BLaER1 (cell line): ENCODE measurements at regions not wholly inside any gene's neighbourhood (a gene's known extent, or its start where the extent isn't known, plus 50 kb on each side); places are given as distances from the start of the nearest gene placed in this dataset.

Experiments used
- H3K27ac ChIP-seq: shearing (Covaris generic); formaldehyde crosslinking; 2 replicates; pipeline ENCODE4 v1.8.1; 2022
- H3K27me3 ChIP-seq: shearing (Covaris generic); formaldehyde crosslinking; 2 replicates; pipeline ENCODE4 v1.8.1; 2022
- H3K36me3 ChIP-seq: shearing (Covaris generic); formaldehyde crosslinking; 2 replicates; pipeline ENCODE4 v1.8.1; 2022
- H3K4me1 ChIP-seq: shearing (Covaris generic); formaldehyde crosslinking; 2 replicates; pipeline ENCODE4 v1.8.1; 2022
- H3K4me2 ChIP-seq: shearing (Covaris generic); formaldehyde crosslinking; 2 replicates; pipeline ENCODE4 v1.8.1; 2022
- H3K4me3 ChIP-seq: shearing (Covaris generic); formaldehyde crosslinking; 2 replicates; pipeline ENCODE4 v1.8.1; 2022
- H3K9ac ChIP-seq: shearing (Covaris generic); formaldehyde crosslinking; 2 replicates; pipeline ENCODE4 v1.8.1; 2022
- H3K9me3 ChIP-seq: shearing (Covaris generic); formaldehyde crosslinking; 2 replicates; pipeline ENCODE4 v1.8.1; 2022
- H4K20me1 ChIP-seq: shearing (Covaris generic); formaldehyde crosslinking; 2 replicates; pipeline ENCODE4 v1.8.1; 2022
- Cebpa-rat ChIP-seq: shearing (Covaris generic); IDR thresholded peaks from 2 replicates; pipeline ENCODE4 v1.8.1; 2022

DNA sequence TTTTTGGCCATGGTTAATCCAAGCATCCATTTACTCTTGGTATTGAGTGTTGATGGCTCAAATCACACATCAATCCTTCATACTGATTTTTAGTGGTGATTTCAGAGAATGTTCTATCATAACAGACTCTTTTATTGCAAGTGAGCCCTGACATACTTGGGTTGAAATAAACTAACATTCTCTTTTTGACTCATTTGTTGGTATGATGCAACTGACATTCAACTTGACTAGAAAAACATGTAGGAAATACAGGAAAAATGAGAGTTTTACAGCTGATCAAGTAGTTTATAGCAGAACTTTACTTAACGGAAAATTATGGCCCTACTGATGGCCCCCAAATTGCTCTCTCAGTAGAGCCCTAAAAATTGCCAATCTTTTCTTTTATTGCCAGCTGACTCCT is 173.9 kb upstream of the CD96 start:
- no peaks in the 10 kb centered on the region for H3K27me3 ChIP-seq
- TF ChIP-seq Cebpa-rat: no peak
- H3K36me3 ChIP-seq: no peaks in the 10 kb centered on the region

DNA sequence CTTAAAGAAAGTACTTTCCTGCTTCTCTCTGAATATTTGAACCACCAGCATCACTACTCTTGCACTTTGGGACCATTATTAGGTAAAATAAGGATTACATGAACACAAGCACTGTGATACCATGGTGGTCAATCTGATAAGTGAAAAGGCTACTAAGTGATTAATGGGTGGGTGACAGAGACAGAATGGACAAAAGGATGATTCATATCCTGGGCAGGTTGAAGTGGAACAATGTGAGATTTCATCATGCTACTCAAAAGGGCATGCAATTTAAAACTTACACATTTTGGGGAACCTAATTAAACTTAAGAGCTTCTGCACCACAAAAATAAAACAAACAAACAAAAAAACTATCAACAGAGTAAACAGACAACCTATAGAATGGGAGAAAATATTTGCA is 172.0 kb upstream of the CD96 start:
- no peaks in the 10 kb centered on the region for H4K20me1 ChIP-seq
- H3K4me3 ChIP-seq: no peak overlapping the region
- H3K27me3 ChIP-seq: no peaks in the 10 kb centered on the region
- no peaks in the 10 kb centered on the region for H3K36me3 ChIP-seq
- H3K4me1 ChIP-seq: no peaks in the 10 kb centered on the region
- no peak overlapping the region for H3K9ac ChIP-seq
- peaks cover 42% of the 10 kb centered on the region for H3K9me3 ChIP-seq
- no peak overlapping the region for H3K27ac ChIP-seq
- H3K4me2 ChIP-seq: no peak overlapping the region
- TF ChIP-seq Cebpa-rat: no peak

More for the DNA sequence above, 173.9 kb upstream of the CD96 start:
- Histone ChIP-seq H3K9ac (no peak overlapping the region), H4K20me1 (no peaks in the 10 kb centered on the region), H3K27ac (no peak overlapping the region), H3K4me1 (0 out of 2 replicates have a peak, but pooled peaks cover 6% of the 10 kb centered on the region), H3K4me2 (no peak overlapping the region), H3K4me3 (no peak overlapping the region), H3K9me3 (peaks cover 28% of the 10 kb centered on the region)

DNA sequence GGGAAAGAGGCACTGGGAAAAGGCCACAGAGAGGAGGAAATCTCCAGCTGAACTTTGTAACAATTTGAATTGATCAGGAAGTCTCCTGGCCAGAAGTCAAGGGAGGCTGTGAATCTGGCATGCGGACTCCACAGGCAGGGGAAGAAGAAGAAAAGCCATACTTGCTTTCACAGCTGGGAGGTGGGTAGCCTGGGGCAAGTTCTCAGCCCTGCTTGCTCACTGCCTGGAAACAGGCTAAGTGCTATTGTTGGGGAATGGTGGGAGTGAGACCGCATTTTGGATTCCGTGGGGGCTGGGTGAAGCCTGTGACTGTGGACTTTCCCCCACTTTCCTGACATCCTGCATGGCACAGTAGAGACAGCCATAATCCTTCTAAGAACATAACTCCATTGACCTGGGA is 168.8 kb upstream of the CD96 start:
- Histone ChIP-seq H3K4me1 (no peaks in the 10 kb centered on the region), H3K9me3 (peaks cover 43% of the 10 kb centered on the region), H3K36me3 (no peaks in the 10 kb centered on the region), H4K20me1 (no peaks in the 10 kb centered on the region), H3K9ac (no peak overlapping the region), H3K4me3 (no peak overlapping the region), H3K27ac (no peak overlapping the region), H3K27me3 (no peaks in the 10 kb centered on the region), H3K4me2 (no peak overlapping the region)
- no peak for TF ChIP-seq Cebpa-rat

DNA sequence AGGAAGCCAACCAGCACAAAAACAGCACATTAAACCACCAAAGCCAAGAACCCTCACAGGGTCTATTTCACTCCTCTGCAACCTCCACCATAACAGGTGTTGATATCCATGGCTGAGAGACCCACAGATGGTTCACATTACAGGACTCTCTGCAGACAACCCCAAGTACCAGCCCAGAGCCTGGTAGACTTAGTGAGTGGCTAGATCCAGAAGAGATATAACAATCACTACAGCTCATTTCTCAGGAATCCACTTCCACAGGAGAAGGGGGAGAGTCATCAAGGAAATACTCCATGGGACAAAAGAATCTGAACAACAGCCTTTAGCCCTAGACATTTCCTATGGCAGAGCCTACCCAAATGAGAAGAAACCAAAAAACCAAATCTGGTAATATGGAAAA is 168.1 kb upstream of the CD96 start:
- Histone ChIP-seq H3K27me3 (no peaks in the 10 kb centered on the region), H3K4me1 (no peaks in the 10 kb centered on the region), H3K27ac (no peak overlapping the region), H4K20me1 (no peaks in the 10 kb centered on the region), H3K9me3 (peaks cover 43% of the 10 kb centered on the region), H3K9ac (no peak overlapping the region), H3K4me3 (no peak overlapping the region), H3K36me3 (no peaks in the 10 kb centered on the region), H3K4me2 (no peak overlapping the region)
- TF ChIP-seq Cebpa-rat: no peak

DNA sequence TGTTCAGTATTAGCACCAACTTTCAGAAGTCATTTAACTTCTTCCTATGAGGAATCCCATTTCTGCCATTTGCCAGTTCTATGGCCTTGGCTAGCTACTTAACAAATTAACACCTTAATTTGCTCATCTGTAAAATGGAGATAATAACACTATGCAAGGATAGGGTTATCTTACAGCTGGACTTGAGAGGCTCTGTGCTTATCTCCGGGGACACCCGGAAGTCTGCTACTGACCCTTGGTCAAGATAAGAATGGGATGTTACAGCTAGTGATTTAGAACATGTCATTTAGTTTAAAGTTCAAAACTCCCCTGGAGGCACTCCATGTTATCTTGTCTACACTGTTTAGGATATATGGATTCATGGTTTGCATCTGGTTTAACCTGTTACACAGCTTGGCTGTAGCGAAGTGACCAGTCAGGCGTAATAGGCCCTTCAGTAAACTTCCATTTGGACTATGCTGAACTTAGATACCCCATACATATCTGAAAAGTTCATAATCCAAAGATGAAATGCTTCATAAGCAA is 156.0 kb upstream of the CD96 start:
- Histone ChIP-seq H3K9ac (no peak overlapping the region), H3K9me3 (no peaks in the 10 kb centered on the region), H3K4me3 (no peak overlapping the region), H3K4me1 (no peaks in the 10 kb centered on the region), H3K27ac (no peak overlapping the region), H3K36me3 (no peaks in the 10 kb centered on the region), H4K20me1 (no peaks in the 10 kb centered on the region), H3K4me2 (no peak overlapping the region), H3K27me3 (no peaks in the 10 kb centered on the region)
- TF ChIP-seq Cebpa-rat: no peak

DNA sequence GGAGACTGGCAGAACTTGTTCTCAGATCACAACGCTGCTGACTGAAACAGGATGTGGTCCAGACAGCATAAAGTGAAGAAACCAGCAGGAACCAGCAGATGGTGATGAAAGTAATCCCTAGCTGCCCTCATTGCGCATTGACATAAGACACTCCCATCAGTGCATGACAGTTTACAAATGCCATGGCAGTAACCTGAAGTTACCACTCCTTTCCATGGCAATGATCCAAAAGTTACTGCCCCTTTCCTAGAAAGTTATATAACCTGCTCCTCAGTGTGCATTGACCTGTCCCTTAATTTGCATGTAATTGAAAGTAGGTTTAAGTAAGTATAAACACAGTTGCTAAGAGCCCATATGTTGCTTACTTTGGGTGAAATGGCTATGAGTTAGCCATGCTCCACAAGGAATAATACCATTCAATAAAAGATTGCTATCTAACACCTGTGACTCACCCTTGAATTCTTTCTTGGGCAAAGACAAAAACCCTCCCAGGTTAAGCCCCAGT is 149.1 kb upstream of the CD96 start:
- no peaks in the 10 kb centered on the region for H3K27me3 ChIP-seq
- H3K36me3 ChIP-seq: no peaks in the 10 kb centered on the region
- H3K9me3 ChIP-seq: peaks cover 17% of the 10 kb centered on the region
- no peak overlapping the region for H3K4me3 ChIP-seq
- no peaks in the 10 kb centered on the region for H4K20me1 ChIP-seq
- no peak overlapping the region for H3K27ac ChIP-seq
- H3K9ac ChIP-seq: no peak overlapping the region
- H3K4me1 ChIP-seq: no peaks in the 10 kb centered on the region
- no peak overlapping the region for H3K4me2 ChIP-seq
- TF ChIP-seq Cebpa-rat: no peak

DNA sequence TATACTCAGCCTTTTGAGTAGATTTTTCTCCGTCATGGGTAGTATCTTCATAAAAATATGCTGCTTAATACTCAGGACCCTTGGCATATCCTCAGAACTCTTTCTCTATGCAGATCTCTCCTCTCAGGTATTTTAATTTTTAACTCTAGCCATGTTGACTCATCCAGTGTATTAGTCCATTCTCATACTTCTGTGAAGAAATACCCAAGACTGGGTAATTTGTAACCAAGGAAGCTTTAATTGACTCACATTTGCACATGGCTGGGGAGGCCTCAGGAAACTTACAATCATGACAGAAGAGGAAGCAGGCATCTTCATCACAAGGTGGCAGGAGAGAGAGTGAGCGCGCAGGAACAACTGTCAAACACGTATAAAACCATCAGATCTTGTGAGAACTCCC is 129.3 kb upstream of the CD96 start:
- no peak overlapping the region for H3K4me3 ChIP-seq
- no peaks in the 10 kb centered on the region for H3K4me1 ChIP-seq
- H3K9me3 ChIP-seq: no peaks in the 10 kb centered on the region
- no peak overlapping the region for H3K27ac ChIP-seq
- H3K9ac ChIP-seq: no peak overlapping the region
- H3K36me3 ChIP-seq: no peaks in the 10 kb centered on the region
- no peak overlapping the region for H3K4me2 ChIP-seq
- no peaks in the 10 kb centered on the region for H3K27me3 ChIP-seq
- H4K20me1 ChIP-seq: no peaks in the 10 kb centered on the region
- no peak for TF ChIP-seq Cebpa-rat

DNA sequence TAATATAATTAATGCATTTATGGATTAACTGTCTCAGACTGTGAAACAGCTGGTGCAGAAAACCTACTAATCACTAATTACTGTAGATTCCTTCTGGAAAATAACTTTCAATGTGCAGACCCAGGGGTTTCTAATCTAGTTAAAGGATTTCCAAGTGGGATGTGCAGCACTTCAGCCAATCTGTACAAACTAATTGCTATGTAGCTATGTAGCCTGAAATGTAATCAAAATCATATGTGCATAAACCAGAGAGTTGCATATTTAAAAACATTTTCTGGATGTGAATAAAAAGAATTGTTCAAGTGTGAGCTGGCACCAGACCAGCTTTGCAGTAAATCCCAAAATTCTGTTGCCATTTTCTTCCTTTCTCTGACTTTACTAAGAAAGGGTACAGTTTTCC is 127.5 kb upstream of the CD96 start:
- Histone ChIP-seq H3K27me3 (no peaks in the 10 kb centered on the region), H3K4me1 (no peaks in the 10 kb centered on the region), H3K9ac (no peak overlapping the region), H3K4me2 (no peak overlapping the region), H3K9me3 (no peaks in the 10 kb centered on the region), H3K4me3 (no peak overlapping the region), H3K27ac (no peak overlapping the region), H4K20me1 (no peaks in the 10 kb centered on the region), H3K36me3 (no peaks in the 10 kb centered on the region)
- TF ChIP-seq Cebpa-rat: no peak

DNA sequence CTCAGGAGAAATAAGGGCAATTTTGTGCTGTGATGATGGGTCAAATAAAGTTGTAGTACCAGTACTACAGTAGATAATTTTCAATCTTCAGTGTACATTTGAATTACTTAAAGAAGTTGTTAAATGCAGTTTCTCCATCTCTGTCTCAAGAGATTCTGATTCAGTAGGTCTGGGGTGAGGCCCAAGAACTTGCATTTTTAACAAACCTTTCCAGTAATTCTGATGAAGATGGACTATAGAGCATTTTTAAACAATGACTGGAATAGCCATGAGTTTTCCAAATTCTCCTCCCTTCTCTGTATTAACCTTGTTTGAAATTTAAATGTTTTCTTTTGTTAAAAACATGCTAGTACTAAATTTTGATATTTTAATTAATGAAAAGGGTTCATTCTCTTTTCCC is 127.0 kb upstream of the CD96 start:
- no peak overlapping the region for H3K4me3 ChIP-seq
- H3K4me2 ChIP-seq: no peak overlapping the region
- no peak for TF ChIP-seq Cebpa-rat
- no peak overlapping the region for H3K27ac ChIP-seq
- no peak overlapping the region for H3K9ac ChIP-seq
- no peaks in the 10 kb centered on the region for H4K20me1 ChIP-seq
- no peaks in the 10 kb centered on the region for H3K9me3 ChIP-seq
- no peaks in the 10 kb centered on the region for H3K27me3 ChIP-seq
- no peaks in the 10 kb centered on the region for H3K36me3 ChIP-seq
- no peaks in the 10 kb centered on the region for H3K4me1 ChIP-seq

DNA sequence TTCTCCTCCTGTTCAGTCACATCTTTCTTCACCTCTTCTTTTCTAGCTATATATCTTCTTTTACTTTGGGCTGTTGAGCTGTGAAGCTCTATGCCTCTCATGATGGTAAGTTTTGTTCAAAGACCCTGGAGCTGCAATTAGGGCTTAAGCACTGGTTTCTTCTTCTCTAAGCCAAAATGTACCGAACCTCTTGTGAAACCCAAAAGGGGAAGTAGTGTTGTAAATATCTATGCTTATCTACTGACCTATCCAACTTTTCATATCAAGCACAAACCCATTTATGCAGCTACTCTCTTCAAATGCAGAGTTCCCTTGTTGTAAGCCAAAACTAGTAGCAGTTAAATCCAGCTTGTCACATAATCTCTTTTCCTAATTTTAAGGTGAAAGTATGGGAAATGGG is 123.6 kb upstream of the CD96 start:
- Histone ChIP-seq H3K27me3 (no peaks in the 10 kb centered on the region), H3K4me2 (no peak overlapping the region), H3K9me3 (no peaks in the 10 kb centered on the region), H3K4me1 (no peaks in the 10 kb centered on the region), H4K20me1 (no peaks in the 10 kb centered on the region), H3K27ac (no peak overlapping the region), H3K9ac (no peak overlapping the region), H3K4me3 (no peak overlapping the region), H3K36me3 (no peaks in the 10 kb centered on the region)
- TF ChIP-seq Cebpa-rat: no peak

DNA sequence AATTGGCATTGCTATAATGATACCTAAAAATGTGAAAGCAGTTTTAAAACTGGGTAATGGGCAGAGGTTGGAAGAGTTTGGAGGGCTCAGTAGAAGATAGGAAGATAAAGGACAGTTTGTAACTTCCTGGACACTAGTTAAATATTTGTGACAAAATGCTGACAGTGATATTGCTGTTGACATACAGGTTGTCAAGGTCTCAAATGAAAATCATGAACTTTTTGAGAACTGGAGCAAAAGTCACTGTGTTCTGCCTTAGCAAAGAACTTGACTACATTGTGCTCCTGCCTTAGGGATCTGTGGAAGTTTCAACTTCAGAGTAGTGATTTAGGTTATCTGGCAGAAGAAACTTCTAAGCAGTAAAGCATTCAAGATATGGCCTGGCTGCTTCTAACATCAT is 113.7 kb upstream of the CD96 start:
- no peak overlapping the region for H3K4me2 ChIP-seq
- H3K4me1 ChIP-seq: no peaks in the 10 kb centered on the region
- no peak overlapping the region for H3K27ac ChIP-seq
- no peak for TF ChIP-seq Cebpa-rat
- no peaks in the 10 kb centered on the region for H3K36me3 ChIP-seq
- no peak overlapping the region for H3K9ac ChIP-seq
- no peaks in the 10 kb centered on the region; the same call in 1 of the 2 replicates for H3K9me3 ChIP-seq
- H4K20me1 ChIP-seq: no peaks in the 10 kb centered on the region
- H3K27me3 ChIP-seq: no peaks in the 10 kb centered on the region
- no peak overlapping the region for H3K4me3 ChIP-seq
